ENCODE measurements at regions not wholly inside any gene's neighbourhood (a gene's known extent, or its start where the extent isn't known, plus 50 kb on each side); places are given as distances from the start of the nearest gene placed in this dataset.
A peak's percentile ranks its signal among the peaks of the same experiment; 100 is the strongest.

- no peak for TF ChIP-seq BCLAF1 (IDR thresholded peaks at IDR 0.05)
- no peak for TF ChIP-seq BRCA1 (IDR thresholded peaks at IDR 0.05; ENCODE audit: low read depth, low read length)
- TF ChIP-seq NFXL1 (IDR thresholded peaks at IDR 0.05; ENCODE audit: borderline replicate concordance) = peak; percentile 68; the same call in 1 of the 2 replicates
- TF ChIP-seq GABPA (IDR thresholded peaks at IDR 0.05; ENCODE audit: low read depth) = no peak
- TF ChIP-seq ZBED1 (IDR thresholded peaks at IDR 0.05; ENCODE audit: borderline replicate concordance) = no peak
- no peak for TF ChIP-seq MEF2A (IDR thresholded peaks at IDR 0.05; ENCODE audit: insufficient read depth, low read depth, low read length)
- TF ChIP-seq ZNF622 (IDR thresholded peaks at IDR 0.05) = no peak
- no peak for TF ChIP-seq SP1 (IDR thresholded peaks at IDR 0.05; ENCODE audit: low read depth, low read length)
- peak; percentile 47 for TF ChIP-seq NR2F1 (conservative IDR thresholded peaks at IDR 0.05)
- peak in 1 of 2 experiments; percentile 57; a peak in 2 of 4 replicates for TF ChIP-seq BHLHE40 (IDR thresholded peaks at IDR 0.05; ENCODE audit: borderline replicate concordance in 1 of 2, low read depth in 2 of 2, low read length in 1 of 2)
- no peak for TF ChIP-seq KDM1A (IDR thresholded peaks at IDR 0.05; ENCODE audit: borderline replicate concordance)
- TF ChIP-seq CREM (IDR thresholded peaks at IDR 0.05; ENCODE audit: low read depth) = peak; percentile 7; the same call in 1 of the 2 replicates
- TF ChIP-seq SUZ12 (IDR thresholded peaks at IDR 0.05; ENCODE audit: unreplicated experiment) = no peak
- peak; percentile 64; the same call in 1 of the 2 replicates for TF ChIP-seq DPF2 (IDR thresholded peaks at IDR 0.05)
- no peak for TF ChIP-seq PML (IDR thresholded peaks at IDR 0.05; ENCODE audit: low read length)
- TF ChIP-seq ESRRA (IDR thresholded peaks at IDR 0.05; ENCODE audit: low read length) = no peak
- no peak for TF ChIP-seq PKNOX1 (IDR thresholded peaks at IDR 0.05)
- TF ChIP-seq NKRF (conservative IDR thresholded peaks at IDR 0.05) = peak; percentile 47
- no peak for TF ChIP-seq ZNF217 (IDR thresholded peaks at IDR 0.05)
- TF ChIP-seq CBX3 (IDR thresholded peaks at IDR 0.05; ENCODE audit: borderline replicate concordance, low read depth) = no peak
- no peak for TF ChIP-seq HDAC2 (IDR thresholded peaks at IDR 0.05)
- TF ChIP-seq MYC (IDR thresholded peaks at IDR 0.05; ENCODE audit: insufficient read depth, insufficient read length, insufficient replicate concordance, low read length, severe bottlenecking) = no peak
- TF ChIP-seq RCOR1 (conservative IDR thresholded peaks at IDR 0.05; ENCODE audit: low read depth, low read length) = no peak
- TF ChIP-seq JUNB (IDR thresholded peaks at IDR 0.05) = no peak
- TF ChIP-seq MXI1 (IDR thresholded peaks at IDR 0.05; ENCODE audit: low read depth, low read length) = no peak
Measured at GRCh38 chr20:48339986-48340882, 487.6 kb downstream of the PREX1 start (continued).
